NCI-H748 (cell line): ENCODE measurements at regions not wholly inside any gene's neighbourhood (a gene's known extent, or its start where the extent isn't known, plus 50 kb on each side); places are given as distances from the start of the nearest gene placed in this dataset.

Experiments
- DNase-seq: peaks from one replicate; lab custom pipeline; 2025; ENCODE audit not compliant: unreplicated experiment; lab: John Stamatoyannopoulos, UW

DNA sequence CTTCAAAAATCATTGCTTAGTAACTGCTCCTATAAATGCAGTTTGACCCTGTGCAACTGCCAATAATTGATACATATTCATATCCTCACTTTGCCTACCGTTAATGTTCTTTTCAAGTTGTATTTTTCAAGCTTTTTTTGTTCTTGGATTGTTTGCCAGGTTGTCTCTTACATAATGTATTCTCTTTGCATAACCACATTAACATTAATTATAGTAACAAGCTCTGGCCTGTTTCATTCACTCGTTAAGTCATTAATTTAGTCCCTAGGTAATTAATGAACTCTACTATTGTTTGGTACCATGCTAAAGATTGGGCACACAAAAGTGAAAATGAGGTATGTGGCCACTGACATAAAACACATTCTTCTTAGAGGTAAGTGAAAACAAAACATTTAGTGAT lies 1338.8 kb downstream of the NSUN3 start:
- DNase-seq, result no peak

DNA sequence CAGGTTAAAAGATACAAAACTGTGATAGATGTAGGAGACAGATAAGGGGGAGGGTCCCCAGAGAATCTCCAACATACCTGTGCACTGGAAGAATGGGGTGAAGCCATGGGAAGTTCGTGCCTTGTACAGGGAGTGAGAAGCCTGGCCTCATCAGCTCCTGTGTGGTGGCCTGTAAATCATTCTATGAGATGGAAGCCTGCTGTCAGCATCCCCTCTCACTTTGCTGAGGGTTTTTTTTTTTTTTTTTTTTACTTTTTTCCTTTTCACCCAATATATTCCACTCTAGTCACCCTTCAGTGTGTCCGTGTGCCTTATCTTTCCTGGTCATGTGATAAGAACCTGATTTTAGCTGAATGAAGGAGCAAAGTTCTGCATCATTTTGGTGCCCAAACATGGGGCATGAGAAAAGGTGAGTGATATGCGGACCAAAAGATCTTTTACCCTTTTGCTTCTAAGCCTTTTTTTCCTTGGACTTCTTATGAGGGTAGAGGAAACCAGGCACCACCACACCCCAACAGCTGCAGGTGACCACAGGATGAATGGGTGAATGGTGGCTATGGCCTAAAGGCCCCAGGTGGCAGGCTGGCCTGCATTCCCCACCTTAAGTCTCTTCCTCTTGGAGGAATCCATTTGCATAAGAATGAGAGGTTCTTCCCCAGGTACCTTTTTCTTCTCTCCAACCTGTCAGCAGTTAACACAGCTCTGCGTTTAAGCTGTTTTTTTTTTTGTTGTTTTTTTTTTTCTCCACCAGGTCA lies 1345.0 kb downstream of the NSUN3 start:
- DNase-seq, result no peak

DNA sequence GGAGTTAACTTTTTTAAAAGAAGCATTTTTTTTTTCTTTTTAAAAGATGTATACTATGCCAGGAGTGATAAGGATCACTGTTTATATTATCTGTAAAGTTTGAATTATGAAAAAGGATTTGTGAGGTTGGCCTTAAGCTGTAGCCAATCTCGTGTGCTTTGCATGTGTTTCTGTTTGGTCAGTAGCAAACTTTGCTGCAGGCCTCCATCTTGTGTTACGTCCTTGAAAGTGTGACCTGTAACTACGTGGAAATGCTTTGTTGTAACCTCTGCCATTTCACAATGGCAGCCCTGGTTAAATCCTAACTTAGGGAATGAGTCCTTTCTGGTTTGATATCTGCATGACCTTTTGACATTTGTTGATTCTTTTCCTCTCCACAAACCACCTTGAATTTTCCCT lies 1345.6 kb downstream of the NSUN3 start:
- DNase-seq, result no peak

DNA sequence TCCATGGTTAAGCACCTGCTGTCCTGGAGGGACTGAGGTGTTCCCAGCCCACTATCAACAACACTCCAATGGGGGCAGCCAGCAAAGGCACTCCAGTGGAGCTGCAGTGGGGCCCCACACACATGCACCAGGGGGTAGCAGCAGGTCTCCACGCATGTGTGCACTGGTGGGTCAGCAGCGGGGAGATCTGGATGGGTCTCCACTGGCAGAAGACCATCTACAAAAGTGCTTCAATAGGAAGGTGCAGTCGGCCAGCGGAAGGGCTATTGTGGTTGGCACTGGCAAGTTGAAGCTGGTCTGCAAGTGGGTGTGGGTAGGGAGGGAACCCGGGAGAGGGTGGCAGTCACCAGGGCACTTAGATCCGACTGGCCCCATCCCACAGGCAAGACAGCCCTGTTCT lies 1355.4 kb downstream of the NSUN3 start:
- no peak for DNase-seq

DNA sequence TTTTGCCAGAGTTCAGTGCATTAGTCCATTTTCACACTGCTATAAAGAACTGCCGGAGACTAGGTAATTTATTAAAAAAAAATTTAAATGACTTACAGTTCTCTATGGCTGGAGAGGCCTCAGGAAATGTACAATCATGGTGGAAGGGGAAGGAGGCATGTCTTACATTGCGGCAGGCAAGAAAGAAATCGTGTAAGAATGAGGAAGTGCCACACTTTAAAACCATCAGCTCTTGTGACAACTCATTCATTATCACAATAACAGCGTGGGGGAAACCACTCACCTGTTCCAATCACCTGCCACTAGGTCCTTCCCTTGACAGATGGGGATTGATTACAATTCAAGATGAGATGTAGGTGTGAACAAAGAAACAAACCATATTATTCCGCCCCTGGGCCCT lies 1361.4 kb downstream of the NSUN3 start:
- DNase-seq, result no peak

DNA sequence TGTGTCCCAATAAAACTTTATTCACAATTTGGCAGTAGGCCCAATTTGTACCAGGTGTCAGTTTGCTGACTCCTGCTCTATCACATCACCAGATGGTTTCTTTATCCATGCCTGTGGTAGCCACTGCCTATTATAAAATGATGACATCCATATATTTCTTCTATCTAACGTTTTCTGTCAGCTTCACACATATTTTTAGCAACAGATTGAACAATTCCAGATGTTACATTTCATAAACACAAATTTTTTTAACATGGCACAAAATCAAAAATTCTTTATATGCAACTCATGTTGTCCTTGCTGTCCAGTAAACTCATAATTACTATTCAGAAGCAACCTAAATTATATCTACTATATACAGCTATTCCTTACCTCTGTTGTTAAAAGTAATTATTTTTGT lies 1371.6 kb downstream of the NSUN3 start:
- no peak for DNase-seq

DNA sequence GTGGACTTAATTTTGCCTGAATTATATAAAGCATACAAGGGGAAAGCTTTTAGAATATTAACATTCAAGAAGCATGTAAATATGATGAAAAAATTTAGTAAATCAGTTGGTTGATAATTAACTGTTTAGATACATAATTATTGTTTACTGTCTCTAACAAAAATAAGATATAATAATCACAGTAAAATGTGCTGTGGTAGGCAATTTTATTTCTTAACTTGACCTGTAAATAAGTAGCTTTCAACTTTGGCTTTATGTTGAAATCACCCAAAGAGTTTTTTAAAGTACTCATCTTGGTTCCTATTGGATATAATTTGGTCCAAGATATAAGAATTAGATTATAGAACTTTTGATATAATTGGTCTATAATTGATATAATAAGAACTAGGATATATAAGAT lies 1374.5 kb downstream of the NSUN3 start:
- no peak for DNase-seq

DNA sequence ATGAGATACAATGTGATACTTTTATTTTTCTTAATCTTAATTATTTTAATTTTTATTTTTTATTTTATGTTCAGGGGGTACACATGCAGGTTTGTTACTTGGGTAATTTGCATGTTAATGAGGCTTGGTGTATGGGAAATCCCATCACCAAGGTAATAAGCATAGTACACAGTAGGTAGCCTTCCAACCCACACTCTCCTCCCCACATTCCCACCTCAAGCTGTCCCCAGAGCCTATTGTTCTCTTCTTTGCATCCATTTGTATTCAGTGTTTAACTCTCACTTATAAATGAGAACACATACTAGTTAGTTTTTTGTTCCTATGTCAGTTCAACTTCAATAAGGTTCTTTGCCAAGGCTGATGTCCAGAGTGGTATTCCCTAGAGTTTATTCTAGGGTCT lies 1375.4 kb downstream of the NSUN3 start:
- no peak for DNase-seq

DNA sequence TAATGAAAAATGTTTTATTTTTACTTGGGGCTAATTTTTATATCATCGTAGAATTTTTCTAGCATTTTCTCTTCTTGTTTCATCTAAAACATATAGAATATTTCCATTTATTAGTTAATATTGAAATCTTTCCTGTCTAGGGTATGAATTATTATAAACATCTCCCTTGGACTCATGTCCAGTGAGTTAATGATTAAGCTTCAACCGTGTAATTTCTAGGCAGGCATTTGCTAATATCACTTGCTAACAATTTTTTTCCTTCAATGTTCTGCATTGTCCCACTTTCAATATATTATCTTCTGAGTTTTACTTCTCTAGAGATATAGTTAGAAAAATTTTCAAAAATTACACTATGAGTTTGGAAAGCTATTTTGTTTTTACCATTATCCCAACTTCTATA lies 1371.6 kb upstream of the EPHA6 start:
- no peak for DNase-seq

DNA sequence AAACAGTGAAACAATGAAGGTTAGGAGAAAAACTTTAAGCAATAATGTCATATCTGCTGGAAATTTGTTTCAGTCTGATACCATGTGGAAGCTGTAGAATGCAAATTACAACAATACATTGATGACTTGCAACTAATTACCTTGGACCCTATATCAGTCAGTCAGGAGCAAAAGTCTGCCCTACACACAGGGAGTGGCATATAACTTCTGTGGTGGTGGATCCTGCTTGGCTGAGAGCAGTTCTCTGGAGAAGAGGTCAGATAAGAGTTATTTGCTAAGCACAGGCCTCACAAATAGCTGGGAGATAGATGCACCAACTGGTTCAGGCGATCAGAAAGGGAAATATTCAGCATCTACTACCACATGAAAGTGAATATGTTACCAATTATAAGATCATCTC lies 1364.6 kb upstream of the EPHA6 start:
- no peak for DNase-seq

DNA sequence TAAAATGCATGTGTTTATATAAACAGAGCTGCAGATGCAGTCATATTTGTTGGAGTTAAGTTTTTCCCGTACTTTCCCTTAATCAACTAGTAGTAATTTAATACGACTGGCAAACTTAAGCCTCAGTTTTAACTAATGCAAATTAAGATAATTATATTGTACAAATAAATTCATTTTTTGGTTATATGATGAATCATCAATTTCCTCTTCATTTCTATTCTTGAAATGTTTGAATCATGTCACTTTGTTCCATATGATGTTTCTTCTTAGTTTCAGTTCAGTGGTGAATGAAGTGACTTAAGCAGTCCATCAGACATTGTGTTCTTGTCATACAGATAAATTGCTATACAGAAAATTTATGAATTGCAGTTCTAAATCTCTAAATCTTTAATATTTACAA lies 1361.2 kb upstream of the EPHA6 start:
- no peak for DNase-seq

DNA sequence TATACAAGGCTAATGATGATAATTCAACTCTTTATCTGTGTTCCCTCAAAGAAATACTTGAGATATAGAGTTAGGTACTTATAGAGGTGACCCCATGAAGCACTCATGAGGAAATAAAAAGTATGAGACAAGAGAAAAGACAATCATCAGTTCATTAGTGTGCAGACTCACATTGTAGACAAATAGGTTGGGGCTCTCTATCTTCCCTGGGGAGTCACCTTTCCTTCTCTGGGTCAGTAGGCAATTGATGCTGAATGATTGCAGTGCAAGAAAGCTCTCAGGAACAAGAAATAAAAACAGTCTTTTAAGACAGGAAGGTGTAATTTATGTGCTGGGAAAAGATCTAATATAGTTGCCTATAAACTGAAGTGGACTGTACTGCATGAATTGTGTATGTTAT lies 1357.6 kb upstream of the EPHA6 start:
- DNase-seq, result no peak

DNA sequence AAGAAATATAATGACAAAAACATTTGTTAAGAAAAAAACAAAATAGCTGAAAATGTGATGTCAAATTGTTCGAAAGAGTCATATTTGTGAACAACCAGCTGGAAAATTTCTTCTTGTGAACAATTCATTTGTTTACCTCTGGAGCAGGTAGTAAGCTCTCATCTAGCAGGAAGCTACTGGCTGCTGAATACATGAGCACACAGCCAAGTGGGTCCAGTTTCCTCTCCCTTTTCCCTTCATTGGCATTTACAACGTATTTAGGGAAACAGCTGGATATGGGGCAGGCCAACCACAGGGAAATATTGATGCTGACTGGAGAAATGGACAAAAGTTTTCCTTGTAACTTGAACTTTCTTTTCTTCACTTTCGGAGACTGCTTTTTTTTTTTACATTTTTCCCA lies 1354.7 kb upstream of the EPHA6 start:
- no peak for DNase-seq

DNA sequence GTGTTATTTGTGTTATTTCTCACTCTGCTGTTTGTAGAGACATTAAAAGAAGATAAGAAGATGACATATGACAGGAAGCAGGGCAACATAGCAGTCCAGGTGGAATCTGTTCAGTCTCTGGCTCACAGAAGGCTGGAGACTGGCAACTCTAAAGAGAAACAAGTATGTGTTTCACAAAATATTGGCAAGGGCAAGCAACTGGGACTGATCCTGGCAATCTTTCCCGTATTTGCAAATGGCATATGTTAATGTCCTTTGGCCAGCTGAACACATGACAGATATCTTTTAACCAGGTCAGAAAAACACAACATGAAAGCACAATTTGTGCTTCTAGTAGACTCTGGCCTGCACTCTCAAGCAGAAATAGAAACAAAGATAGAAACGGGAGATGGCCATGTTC lies 1354.1 kb upstream of the EPHA6 start:
- DNase-seq, result no peak

DNA sequence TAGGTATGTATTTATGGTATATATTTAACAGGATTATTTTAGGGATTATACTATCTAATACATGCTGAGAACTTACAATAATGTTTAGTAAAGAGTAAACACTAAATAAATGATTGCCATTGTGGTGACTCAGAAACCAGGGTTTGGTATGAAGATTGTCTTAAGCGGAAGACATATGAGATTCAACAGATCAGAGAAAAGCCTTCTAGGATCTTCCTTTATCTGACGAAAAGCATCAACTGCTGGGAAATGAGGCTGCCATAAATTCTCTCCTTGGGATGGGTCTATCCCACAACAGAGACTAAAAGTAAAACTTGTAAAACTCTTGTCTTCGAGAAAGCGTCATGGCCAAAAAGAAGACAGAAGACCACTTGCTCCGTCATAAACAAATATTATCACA lies 1352.2 kb upstream of the EPHA6 start:
- DNase-seq, result no peak

DNA sequence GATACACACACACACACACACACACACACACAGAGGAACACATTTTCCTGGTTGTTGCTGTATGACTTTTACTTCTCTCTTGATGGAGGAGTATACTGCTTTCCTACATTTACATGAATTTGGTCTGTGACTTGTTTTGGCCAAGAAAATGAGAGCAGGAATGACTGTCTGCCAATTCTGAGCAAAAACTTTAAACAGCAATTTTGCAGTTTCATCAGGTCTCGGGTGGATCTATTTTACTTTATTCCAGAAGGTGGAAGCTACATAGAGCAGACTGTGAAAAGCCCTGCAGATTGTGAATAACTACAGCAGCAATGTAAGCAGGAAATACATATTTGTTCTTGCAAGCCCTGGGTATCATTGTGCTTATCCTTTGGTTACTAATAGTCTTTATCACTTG lies 1350.0 kb upstream of the EPHA6 start:
- no peak for DNase-seq

DNA sequence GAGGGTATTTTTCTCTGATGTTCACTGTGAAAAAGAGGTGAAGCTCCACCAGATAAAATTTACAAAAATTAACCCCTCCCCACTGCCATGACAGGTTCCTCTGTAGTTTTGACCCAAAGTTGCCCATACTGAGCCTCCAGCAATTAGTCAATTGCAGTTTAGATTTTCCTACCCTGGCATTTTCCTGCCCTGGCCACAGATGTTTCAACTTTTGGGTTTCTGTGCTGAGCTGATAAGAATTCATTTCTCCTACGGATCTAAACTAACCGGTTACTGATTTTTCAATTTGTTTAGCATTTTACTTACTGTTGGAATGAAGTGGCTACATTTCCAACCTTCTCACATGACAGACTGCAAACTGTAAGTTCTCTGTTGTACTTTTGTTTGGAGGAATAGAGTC lies 1346.1 kb upstream of the EPHA6 start:
- DNase-seq, result no peak

DNA sequence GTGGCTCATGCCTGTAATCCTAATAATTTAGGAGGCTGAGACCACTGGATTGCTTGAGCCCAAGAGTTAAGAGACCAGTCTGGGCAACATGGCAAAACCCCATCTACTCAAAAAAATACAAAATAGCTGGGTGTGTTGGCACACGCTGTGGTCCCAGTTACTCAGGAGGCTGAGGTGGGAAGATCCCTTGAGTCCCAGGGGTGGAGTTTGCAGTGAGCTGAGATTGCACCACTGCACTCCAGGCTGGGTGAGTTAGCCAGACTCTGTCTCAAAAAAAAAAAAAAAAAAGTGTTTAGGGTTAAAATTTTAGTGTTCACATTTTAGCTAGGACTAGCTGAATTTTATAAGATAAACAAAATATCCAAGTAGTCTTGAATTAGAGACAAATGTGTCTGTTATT lies 1340.1 kb upstream of the EPHA6 start:
- DNase-seq, result no peak

DNA sequence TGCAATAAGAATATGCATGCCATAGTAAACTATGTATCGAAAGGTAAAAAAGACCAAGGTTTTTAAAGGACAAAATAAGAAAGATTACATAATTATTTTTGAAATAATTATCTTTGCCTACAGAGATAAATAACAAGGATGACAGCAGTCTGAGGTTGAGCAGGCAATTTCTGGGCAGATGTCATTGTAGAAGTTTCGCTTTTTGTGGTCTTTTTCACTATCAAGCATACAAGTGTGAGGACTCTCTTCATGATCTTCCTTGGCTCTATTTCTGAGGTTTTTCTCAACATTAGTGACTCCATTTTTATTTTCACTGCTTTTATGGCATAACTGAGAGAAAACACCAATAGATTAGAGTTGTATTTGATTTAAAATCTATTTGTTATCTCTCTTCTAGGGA lies 1337.9 kb upstream of the EPHA6 start:
- no peak for DNase-seq

DNA sequence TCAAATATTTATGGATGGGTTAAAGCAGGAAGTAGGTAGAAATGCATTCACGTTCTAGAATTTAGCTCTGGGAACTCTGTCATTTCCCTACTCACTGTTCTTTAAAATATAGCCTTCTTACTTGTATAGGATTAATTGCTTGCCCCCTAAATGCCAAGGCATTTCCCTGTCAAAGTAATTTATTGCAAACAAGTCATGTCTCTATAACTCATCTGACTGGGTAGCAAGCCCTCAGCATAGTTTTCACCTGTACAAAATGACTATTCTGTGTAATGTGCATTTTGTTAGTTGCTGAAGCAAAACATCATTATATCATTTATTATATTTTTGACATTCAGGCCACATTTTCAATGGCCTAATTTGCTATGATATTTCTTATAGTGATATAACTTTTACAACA lies 1308.2 kb upstream of the EPHA6 start:
- no peak for DNase-seq

DNA sequence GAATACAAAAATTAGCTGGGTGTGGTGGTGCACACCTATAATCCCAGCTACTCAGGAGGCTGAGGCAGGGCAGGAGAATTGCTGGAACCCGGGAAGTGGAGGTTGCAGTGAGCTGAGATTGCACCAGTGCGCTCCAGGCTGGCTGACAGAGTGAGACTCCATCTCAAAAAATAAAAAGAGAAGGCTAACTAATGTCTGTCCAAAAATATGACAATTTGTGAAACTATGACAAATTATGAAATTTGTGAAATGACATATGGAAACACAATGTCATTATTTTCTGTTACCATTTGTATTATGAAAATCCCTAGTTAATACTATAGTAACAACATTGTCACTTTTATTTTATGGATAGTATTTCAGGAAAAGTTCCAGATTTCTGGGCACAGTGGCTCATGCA lies 1306.3 kb upstream of the EPHA6 start:
- DNase-seq, result no peak

DNA sequence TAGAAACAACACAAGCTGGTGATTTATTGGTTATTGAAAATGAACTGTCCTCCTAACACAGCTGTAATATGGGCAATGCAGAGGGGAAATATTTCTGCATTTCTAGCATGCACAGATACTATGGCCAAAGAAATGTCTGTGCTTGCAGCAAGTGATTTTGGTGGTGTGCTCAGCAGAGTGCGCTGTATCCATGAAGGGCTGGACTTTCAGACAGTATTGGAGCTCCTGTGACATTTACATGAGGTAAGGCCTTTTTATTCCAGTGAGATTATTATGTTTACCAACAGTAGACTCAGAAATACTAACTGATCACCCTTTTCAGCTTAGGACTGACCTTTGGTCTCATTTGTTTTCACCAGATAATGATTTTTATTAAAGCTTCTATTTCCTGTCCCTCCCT lies 1302.6 kb upstream of the EPHA6 start:
- DNase-seq, result no peak

DNA sequence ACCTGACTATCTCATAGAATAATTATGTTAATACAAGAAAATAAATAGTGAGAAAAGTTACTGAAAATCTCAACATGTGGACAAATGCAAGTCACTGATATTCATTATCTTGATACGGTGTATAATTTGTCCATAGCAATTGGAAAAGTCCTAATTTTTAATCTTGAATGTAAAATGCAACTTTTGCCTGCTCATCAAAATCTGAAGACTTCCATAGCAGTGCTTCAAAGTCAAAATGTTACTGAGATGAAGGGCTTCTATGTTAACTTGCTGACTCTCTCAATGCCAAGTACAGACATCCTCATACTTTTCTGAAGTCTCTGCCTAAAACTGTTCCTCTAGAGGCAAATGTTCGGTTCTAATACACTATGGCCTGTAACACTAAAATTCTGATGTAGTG lies 1300.1 kb upstream of the EPHA6 start:
- no peak for DNase-seq

DNA sequence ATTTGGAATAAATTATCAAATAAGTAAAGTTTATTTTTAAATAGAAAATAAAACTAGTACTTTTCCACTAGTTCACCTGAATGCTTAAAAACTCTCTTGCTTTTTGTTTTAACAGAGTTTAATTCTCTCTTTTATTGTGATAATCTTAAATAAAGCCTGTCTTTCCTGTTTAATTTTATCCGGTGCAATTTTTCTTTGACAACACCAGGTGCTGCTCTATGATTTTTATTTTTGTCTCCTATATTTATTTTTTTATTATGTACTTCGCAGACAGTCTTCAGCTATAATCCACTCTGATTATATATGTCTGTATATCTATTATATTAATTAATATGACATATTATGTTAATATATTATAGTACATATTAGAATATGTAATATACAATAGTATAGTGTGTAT lies 1293.0 kb upstream of the EPHA6 start:
- DNase-seq, result no peak
